ENCODE measurements at regions not wholly inside any gene's neighbourhood (a gene's known extent, or its start where the extent isn't known, plus 50 kb on each side); places are given as distances from the start of the nearest gene placed in this dataset.
"Not testable (repeated sequence)": the region's sequence is repeated elsewhere in the genome, so short reads cannot be mapped to it uniquely, and the experiment has no call there.

- intact Hi-C loops (cut with DNase I); DNase-seq; ATAC-seq: not testable (repeated sequence)
Measured at GRCh38 chr2:167814482-167814880, 432.9 kb downstream of the STK39 start.

GRCh38 chr2:167809799-167810198, 437.6 kb downstream of the STK39 start:
- ATAC-seq; intact Hi-C loops (cut with DNase I): not testable (repeated sequence)

GRCh38 chr2:167803449-167803988, 443.9 kb downstream of the STK39 start:
- no peak for ATAC-seq
- intact Hi-C loops (cut with DNase I), result no loop called here

More at GRCh38 chr2:167809799-167810198, 437.6 kb downstream of the STK39 start:
- DNase-seq, result not testable (repeated sequence)

GRCh38 chr2:167794554-167795255, 452.7 kb downstream of the STK39 start:
- ATAC-seq (no peak), DNase-seq (no peak)
- intact Hi-C loops (cut with DNase I), result no loop called here

More at GRCh38 chr2:167803449-167803988, 443.9 kb downstream of the STK39 start:
- no peak for DNase-seq

GRCh38 chr2:167793725-167794124, 453.7 kb downstream of the STK39 start:
- DNase-seq (no peak), ATAC-seq (no peak)
- intact Hi-C loops (cut with DNase I), result no loop called here

- intact Hi-C loops (cut with DNase I), result no loop called here
- DNase-seq (no peak), ATAC-seq (no peak)
Measured at GRCh38 chr2:167792126-167792525, 455.3 kb downstream of the STK39 start.

- no peak for ATAC-seq
- intact Hi-C loops (cut with DNase I), result no loop called here
- DNase-seq, result no peak
Measured at GRCh38 chr2:167790781-167791450, 456.5 kb downstream of the STK39 start.

GRCh38 chr2:167790189-167790588, 457.2 kb downstream of the STK39 start:
- intact Hi-C loops (cut with DNase I), result no loop called here
- DNase-seq (no peak), ATAC-seq (no peak)

- ATAC-seq (no peak), DNase-seq (no peak)
- intact Hi-C loops (cut with DNase I), result no loop called here
Measured at GRCh38 chr2:167787562-167787961, 459.8 kb downstream of the STK39 start.

- intact Hi-C loops (cut with DNase I), result no loop called here
- no peak for ATAC-seq
- DNase-seq, result no peak
Measured at GRCh38 chr2:167787021-167787420, 460.4 kb downstream of the STK39 start.

GRCh38 chr2:167785606-167786216, 461.7 kb downstream of the STK39 start:
- ATAC-seq, result no peak
- intact Hi-C loops (cut with DNase I), result no loop called here
- DNase-seq, result no peak

GRCh38 chr2:167784084-167784425, 463.3 kb downstream of the STK39 start:
- intact Hi-C loops (cut with DNase I), result no loop called here
- no peak for DNase-seq
- ATAC-seq, result no peak

GRCh38 chr2:167783261-167784083, 463.9 kb downstream of the STK39 start:
- peak; percentile 27 to 73 for ATAC-seq
- intact Hi-C loops (cut with DNase I), result no loop called here
- DNase-seq, result no peak

GRCh38 chr2:167781629-167782028, 465.8 kb downstream of the STK39 start:
- ATAC-seq; intact Hi-C loops (cut with DNase I); DNase-seq: not testable (repeated sequence)

- ATAC-seq, result no peak
- intact Hi-C loops (cut with DNase I), result no loop called here
- DNase-seq, result no peak
Measured at GRCh38 chr2:167776359-167776758, 471.0 kb downstream of the STK39 start.

GRCh38 chr2:167771628-167772027, 475.8 kb downstream of the STK39 start:
- no peak for ATAC-seq
- intact Hi-C loops (cut with DNase I), result no loop called here
- DNase-seq, result no peak

- no peak for ATAC-seq
- intact Hi-C loops (cut with DNase I), result no loop called here
Measured at GRCh38 chr2:167769020-167769419, 478.4 kb downstream of the STK39 start.

GRCh38 chr2:167767830-167768229, 479.6 kb downstream of the STK39 start:
- no peak for DNase-seq
- no peak for ATAC-seq
- intact Hi-C loops (cut with DNase I), result no loop called here

More at GRCh38 chr2:167769020-167769419, 478.4 kb downstream of the STK39 start:
- DNase-seq, result no peak

GRCh38 chr2:167764772-167765341, 482.5 kb downstream of the STK39 start:
- intact Hi-C loops (cut with DNase I), result no loop called here
- ATAC-seq, result no peak
- DNase-seq, result no peak

All from left cardiac atrium (tissue), 4 donors.